ENCODE measurements at regions not wholly inside any gene's neighbourhood (a gene's known extent, or its start where the extent isn't known, plus 50 kb on each side); places are given as distances from the start of the nearest gene placed in this dataset.

DNA sequence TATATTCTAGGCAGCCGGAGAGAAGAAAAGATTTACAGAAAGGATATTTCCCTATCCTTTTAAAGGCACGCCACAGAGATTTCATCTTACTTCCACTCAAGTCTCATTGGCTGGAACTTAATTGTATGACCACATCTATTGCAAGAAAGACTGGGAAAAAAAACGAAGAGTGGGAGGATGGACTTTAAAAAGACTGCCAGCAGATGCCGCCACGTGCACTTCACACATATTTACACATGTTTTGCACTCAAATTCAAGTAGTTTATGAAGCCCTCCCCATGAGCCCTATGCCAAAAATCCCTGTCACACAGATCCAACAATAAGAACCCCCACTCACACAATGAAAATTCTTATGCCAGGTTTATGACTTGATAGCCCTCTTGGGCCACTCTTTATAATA lies 138.5 kb upstream of the TYRP1 start:
- no peak for TF ChIP-seq ZNF274 (IDR thresholded peaks at IDR 0.05; ENCODE audit: low read depth, low read length)
- TF ChIP-seq SUZ12 (IDR thresholded peaks at IDR 0.05; ENCODE audit: extremely low read depth, insufficient read depth, insufficient read length): no peak
- no peak for TF ChIP-seq YY1 (IDR thresholded peaks at IDR 0.05; ENCODE audit: insufficient read depth, insufficient read length)
